ENCODE measurements at regions not wholly inside any gene's neighbourhood (a gene's known extent, or its start where the extent isn't known, plus 50 kb on each side); places are given as distances from the start of the nearest gene placed in this dataset.

DNA sequence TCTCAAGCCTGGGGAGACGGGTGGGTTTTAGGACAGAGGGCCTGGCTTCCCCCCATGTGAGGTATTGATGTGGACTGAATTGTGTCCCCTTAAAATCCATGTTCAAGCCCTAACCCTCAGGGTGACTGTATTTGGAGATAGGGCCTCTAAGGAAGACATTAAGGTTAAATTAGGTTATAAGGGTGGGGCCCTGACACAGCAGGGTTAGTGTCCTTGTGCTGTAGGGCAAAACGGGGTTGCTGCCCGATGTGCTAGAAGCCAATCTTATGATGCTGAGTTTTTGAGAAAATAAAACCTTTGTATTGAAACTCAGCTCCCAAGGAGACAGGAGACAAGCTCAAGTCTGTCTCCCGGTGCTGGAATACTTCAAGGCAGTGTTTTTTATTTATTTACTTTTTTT is 71.1 kb upstream of the NUP50 start:
- Histone ChIP-seq H3K9me3 (ENCODE audit: control insufficient read depth, low read length) (peaks cover 2% of the 10 kb centered on the region), H3K4me3 (ENCODE audit: low read length in 2 of 2) (no peak overlapping the region), H3K27ac (ENCODE audit: low read depth in 1 of 2, low read length in 2 of 2) (no peak overlapping the region), H3K36me3 (ENCODE audit: control insufficient read depth in 1 of 2, insufficient read depth in 2 of 2, low read length in 1 of 2) (no peaks in the 10 kb centered on the region), H3K4me1 (ENCODE audit: control insufficient read depth in 1 of 2, insufficient read depth in 2 of 2, low read length in 2 of 2) (no peaks in the 10 kb centered on the region), H3K27me3 (ENCODE audit: control insufficient read depth in 1 of 2, insufficient read depth in 2 of 2, low read length in 1 of 2) (no peaks in the 10 kb centered on the region)
- intact Hi-C loops (cut with DNase I) = no loop called here
- ATAC-seq (ENCODE audit: low FRiP score) = no peak
- DNase-seq = no peak
- WGBS, 2 donors = 90 to 93% methylated on average over 4 of the region's 4 CpGs

DNA sequence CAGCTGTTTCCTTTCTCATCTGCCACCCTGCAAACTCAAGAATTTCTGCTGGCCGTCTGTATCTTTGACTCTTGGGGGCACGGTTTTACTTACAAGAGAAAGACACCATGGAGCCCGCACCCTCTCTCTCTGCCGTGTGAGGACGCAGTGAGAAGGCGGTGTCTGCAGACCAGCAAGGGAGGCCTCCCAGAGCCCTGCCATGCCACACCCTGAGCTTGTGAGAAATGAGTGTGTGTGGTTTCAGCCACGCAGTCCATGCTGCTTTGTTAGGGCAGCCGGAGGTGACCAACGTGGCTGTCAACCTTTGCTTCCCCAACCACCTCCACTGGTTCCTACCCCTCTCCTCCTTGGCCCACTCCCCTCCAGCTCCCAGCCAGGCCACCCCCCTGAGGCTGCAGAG is 70.1 kb upstream of the NUP50 start:
- intact Hi-C loops (cut with DNase I) = no loop called here
- Histone ChIP-seq H3K27me3 (ENCODE audit: control insufficient read depth in 1 of 2, insufficient read depth in 2 of 2, low read length in 1 of 2) (no peaks in the 10 kb centered on the region), H3K4me1 (ENCODE audit: control insufficient read depth in 1 of 2, insufficient read depth in 2 of 2, low read length in 2 of 2) (no peaks in the 10 kb centered on the region), H3K9me3 (ENCODE audit: control insufficient read depth, low read length) (peaks cover 2% of the 10 kb centered on the region), H3K36me3 (ENCODE audit: control insufficient read depth in 1 of 2, insufficient read depth in 2 of 2, low read length in 1 of 2) (no peaks in the 10 kb centered on the region), H3K4me3 (ENCODE audit: low read length in 2 of 2) (no peak overlapping the region), H3K27ac (ENCODE audit: low read depth in 1 of 2, low read length in 2 of 2) (no peak overlapping the region)
- DNase-seq (peak in 1 of 2 donors; percentile 50), ATAC-seq (ENCODE audit: low FRiP score) (no peak)
- WGBS, 2 donors = 67 to 74% methylated on average over 9 of the region's 9 CpGs

DNA sequence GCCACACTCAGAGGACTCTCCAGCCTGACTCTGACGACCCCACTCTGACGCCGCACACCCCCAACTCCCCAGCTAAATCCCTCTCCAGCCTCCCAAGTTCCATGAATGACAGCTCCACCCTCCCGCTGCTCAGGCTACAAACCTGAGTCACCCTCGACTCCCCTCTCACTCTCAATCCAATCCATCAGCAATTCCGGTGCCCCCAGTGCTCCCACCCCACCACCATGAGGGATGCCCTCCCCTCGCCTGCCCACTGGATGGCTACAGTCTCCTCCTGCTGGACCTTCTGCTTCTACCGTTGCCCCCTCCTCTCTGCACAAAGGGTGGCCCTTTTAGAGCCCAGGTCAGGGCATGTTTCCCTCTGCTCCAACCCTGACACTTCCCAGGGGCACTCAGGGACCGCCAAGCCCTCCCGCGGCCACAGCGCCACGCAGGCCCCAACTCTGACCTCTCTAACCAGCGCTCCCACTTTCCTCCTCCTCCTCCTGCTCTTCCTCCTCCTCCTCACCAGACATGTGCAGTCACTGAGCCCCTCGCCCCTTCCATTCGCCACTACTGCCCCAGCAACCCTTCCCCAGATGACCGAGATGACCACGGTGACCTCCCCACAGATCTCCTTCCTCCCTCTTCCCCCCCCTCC is 69.5 kb upstream of the NUP50 start:
- DNase-seq (peak in 1 of 2 donors; percentile 65), ATAC-seq (ENCODE audit: low FRiP score) (no peak)
- Histone ChIP-seq H3K27ac (ENCODE audit: low read depth in 1 of 2, low read length in 2 of 2) (no peak overlapping the region), H3K36me3 (ENCODE audit: control insufficient read depth in 1 of 2, insufficient read depth in 2 of 2, low read length in 1 of 2) (no peaks in the 10 kb centered on the region), H3K27me3 (ENCODE audit: control insufficient read depth in 1 of 2, insufficient read depth in 2 of 2, low read length in 1 of 2) (no peaks in the 10 kb centered on the region), H3K4me3 (ENCODE audit: low read length in 2 of 2) (no peak overlapping the region), H3K9me3 (ENCODE audit: control insufficient read depth, low read length) (peaks cover 2% of the 10 kb centered on the region), H3K4me1 (ENCODE audit: control insufficient read depth in 1 of 2, insufficient read depth in 2 of 2, low read length in 2 of 2) (no peaks in the 10 kb centered on the region)
- intact Hi-C loops (cut with DNase I) = no loop called here
- WGBS, 2 donors = 68 to 70% methylated on average over 18 of the region's 18 CpGs

DNA sequence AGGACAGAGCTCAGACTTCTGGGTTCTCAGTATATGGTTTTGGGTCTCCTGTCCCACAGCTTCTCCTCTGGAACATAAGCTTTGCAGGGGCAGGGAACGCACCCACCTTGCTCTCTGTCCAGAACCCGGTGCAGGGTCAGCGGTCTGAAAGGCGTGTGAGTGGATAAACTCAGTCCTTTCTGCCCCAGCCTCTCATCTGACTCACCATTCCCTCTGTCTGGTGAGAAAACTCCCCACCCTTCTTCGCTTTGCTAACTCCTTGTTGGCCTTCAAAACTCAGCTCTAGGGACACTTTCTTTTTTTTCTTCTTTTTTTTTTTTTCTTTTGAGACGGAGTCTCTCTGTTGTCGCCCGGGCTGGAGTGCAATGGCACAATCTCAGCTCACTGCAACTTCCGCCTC is 68.9 kb upstream of the NUP50 start:
- ATAC-seq (ENCODE audit: low FRiP score) (no peak), DNase-seq (no peak)
- Histone ChIP-seq H3K4me3 (ENCODE audit: low read length in 2 of 2) (no peak overlapping the region), H3K4me1 (ENCODE audit: control insufficient read depth in 1 of 2, insufficient read depth in 2 of 2, low read length in 2 of 2) (no peaks in the 10 kb centered on the region), H3K27ac (ENCODE audit: low read depth in 1 of 2, low read length in 2 of 2) (no peak overlapping the region), H3K27me3 (ENCODE audit: control insufficient read depth in 1 of 2, insufficient read depth in 2 of 2, low read length in 1 of 2) (no peaks in the 10 kb centered on the region), H3K9me3 (ENCODE audit: control insufficient read depth, low read length) (peaks cover 2% of the 10 kb centered on the region), H3K36me3 (ENCODE audit: control insufficient read depth in 1 of 2, insufficient read depth in 2 of 2, low read length in 1 of 2) (no peaks in the 10 kb centered on the region)
- intact Hi-C loops (cut with DNase I) = no loop called here
- WGBS, 2 donors = 73 to 76% methylated on average over 9 of the region's 9 CpGs

DNA sequence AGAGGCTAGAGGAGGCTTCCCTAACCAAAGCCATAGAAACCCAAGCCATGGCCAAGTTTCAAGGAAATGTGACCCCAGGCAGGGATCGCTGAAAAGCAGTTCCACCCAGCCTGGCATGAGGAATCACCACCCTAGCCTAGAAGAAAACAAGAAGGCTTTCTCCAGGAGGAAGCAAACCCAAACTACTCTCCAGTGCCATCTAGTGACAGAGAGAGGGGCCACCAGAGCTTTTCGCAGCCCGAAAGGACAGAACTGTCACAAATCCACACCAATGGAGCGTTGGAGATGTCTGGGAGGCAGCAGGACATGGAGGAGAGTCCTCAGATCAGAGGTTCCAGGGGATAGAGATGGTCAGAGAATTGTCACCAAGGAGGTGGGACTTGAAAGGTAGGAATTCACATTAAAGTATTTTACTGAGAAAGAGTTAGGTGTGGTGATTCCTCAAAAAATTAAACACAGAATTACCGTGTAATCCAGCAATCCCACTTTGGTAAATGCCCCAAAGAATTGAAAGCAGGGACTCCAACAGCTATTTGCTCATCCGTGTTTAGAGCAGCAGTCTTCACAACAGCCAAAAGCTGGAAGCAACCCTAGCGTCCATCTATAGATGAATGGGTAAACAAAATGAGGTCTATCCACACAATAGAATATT is 67.3 kb upstream of the NUP50 start:
- no peaks in the 10 kb centered on the region for H3K27me3 ChIP-seq (ENCODE audit: control insufficient read depth in 1 of 2, insufficient read depth in 2 of 2, low read length in 1 of 2)
- H3K36me3 ChIP-seq (ENCODE audit: control insufficient read depth in 1 of 2, insufficient read depth in 2 of 2, low read length in 1 of 2) = no peaks in the 10 kb centered on the region
- H3K4me1 ChIP-seq (ENCODE audit: control insufficient read depth in 1 of 2, insufficient read depth in 2 of 2, low read length in 2 of 2) = no peaks in the 10 kb centered on the region
- peak; percentile 57 to 67 for DNase-seq
- intact Hi-C loops (cut with DNase I) = no loop called here
- H3K27ac ChIP-seq (ENCODE audit: low read depth in 1 of 2, low read length in 2 of 2) = no peak overlapping the region
- H3K4me3 ChIP-seq (ENCODE audit: low read length in 2 of 2) = no peak overlapping the region
- H3K9me3 ChIP-seq (ENCODE audit: control insufficient read depth, low read length) = peaks cover 2% of the 10 kb centered on the region
- 25 to 28% methylated on average over 7 of the region's 7 CpGs for WGBS, 2 donors
- ATAC-seq (ENCODE audit: low FRiP score) = peak; percentile 71

DNA sequence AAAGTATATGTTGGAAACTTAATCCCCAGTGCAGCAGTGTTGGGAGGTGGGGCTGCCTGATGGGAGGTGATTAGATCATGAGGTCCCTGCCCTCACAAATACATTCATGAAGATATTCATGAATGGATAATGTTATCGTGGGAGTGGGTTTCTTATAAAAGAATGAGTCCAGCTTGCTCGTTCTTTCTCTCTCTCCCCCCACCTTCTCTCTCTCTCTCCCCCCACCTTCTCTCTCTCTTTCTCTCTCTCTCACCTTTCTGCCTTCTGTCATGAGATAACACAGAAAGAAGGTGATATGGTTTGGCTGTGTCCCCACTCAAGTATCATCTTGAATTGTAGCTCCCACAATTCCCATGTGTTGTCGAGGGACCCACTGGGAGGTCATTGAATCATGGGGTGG is 66.7 kb upstream of the NUP50 start:
- H3K27me3 ChIP-seq (ENCODE audit: control insufficient read depth in 1 of 2, insufficient read depth in 2 of 2, low read length in 1 of 2) = no peaks in the 10 kb centered on the region
- DNase-seq (no peak), ATAC-seq (ENCODE audit: low FRiP score) (no peak)
- no peak overlapping the region for H3K4me3 ChIP-seq (ENCODE audit: low read length in 2 of 2)
- intact Hi-C loops (cut with DNase I) = no loop called here
- H3K9me3 ChIP-seq (ENCODE audit: control insufficient read depth, low read length) = peaks cover 2% of the 10 kb centered on the region
- H3K4me1 ChIP-seq (ENCODE audit: control insufficient read depth in 1 of 2, insufficient read depth in 2 of 2, low read length in 2 of 2) = no peaks in the 10 kb centered on the region
- no peaks in the 10 kb centered on the region for H3K36me3 ChIP-seq (ENCODE audit: control insufficient read depth in 1 of 2, insufficient read depth in 2 of 2, low read length in 1 of 2)
- WGBS, 2 donors = 82 to 85% methylated on average over 3 of the region's 3 CpGs
- H3K27ac ChIP-seq (ENCODE audit: low read depth in 1 of 2, low read length in 2 of 2) = no peak overlapping the region

DNA sequence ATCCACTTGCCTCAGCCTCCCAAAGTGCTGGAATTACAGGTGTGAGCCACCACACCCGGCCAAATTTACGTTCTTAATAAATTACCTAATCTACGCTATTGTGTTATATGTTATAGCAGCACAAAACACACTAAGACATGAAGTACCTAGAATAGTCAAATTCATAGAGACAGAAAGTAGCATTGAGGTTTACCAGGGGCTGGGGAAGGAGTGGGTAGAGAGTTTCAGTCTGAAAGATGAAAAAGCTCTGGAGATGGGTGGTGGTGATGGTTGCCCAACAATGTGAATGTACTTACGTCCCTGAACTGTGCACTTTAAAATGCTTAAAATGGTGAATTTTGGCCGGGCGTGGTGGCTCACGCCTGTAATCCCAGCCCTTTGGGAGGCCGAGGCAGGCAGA is 65.7 kb upstream of the NUP50 start:
- Histone ChIP-seq H3K36me3 (ENCODE audit: control insufficient read depth in 1 of 2, insufficient read depth in 2 of 2, low read length in 1 of 2) (no peaks in the 10 kb centered on the region), H3K4me1 (ENCODE audit: control insufficient read depth in 1 of 2, insufficient read depth in 2 of 2, low read length in 2 of 2) (no peaks in the 10 kb centered on the region), H3K27me3 (ENCODE audit: control insufficient read depth in 1 of 2, insufficient read depth in 2 of 2, low read length in 1 of 2) (no peaks in the 10 kb centered on the region), H3K27ac (ENCODE audit: low read depth in 1 of 2, low read length in 2 of 2) (no peak overlapping the region), H3K4me3 (ENCODE audit: low read length in 2 of 2) (no peak overlapping the region), H3K9me3 (ENCODE audit: control insufficient read depth, low read length) (no peaks in the 10 kb centered on the region)
- WGBS, 2 donors = 89 to 90% methylated on average over 8 of the region's 8 CpGs
- intact Hi-C loops (cut with DNase I) = no loop called here
- no peak for ATAC-seq (ENCODE audit: low FRiP score)
- DNase-seq = peak in 1 of 2 donors; percentile 15

DNA sequence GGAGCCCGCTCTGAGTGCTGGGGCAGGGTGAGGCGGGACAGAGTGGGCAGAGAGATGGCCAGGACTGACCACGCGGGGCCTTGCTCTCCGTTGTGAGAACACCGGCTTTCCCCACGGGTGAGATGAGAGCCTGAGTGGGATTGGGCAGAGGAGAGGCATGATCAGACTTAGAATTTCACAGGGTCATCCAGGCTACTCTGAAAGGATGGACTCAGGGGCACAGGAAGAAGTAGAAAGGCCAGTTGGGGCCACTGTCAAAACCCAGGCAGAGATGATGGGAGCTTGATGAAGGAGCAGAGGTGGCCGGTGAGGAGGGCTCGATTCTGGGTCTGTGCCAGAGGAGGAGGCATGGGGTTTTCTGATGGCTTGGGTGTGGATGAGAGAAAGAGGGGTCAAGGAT is 63.8 kb upstream of the NUP50 start:
- peak in 1 of 2 donors; percentile 46 for DNase-seq
- H3K27ac ChIP-seq (ENCODE audit: low read depth in 1 of 2, low read length in 2 of 2) = no peak overlapping the region
- no peaks in the 10 kb centered on the region for H3K36me3 ChIP-seq (ENCODE audit: control insufficient read depth in 1 of 2, insufficient read depth in 2 of 2, low read length in 1 of 2)
- H3K4me3 ChIP-seq (ENCODE audit: low read length in 2 of 2) = no peak overlapping the region
- H3K4me1 ChIP-seq (ENCODE audit: control insufficient read depth in 1 of 2, insufficient read depth in 2 of 2, low read length in 2 of 2) = no peaks in the 10 kb centered on the region
- WGBS, 2 donors = 66 to 80% methylated on average over 9 of the region's 9 CpGs
- no peaks in the 10 kb centered on the region for H3K27me3 ChIP-seq (ENCODE audit: control insufficient read depth in 1 of 2, insufficient read depth in 2 of 2, low read length in 1 of 2)
- no peaks in the 10 kb centered on the region for H3K9me3 ChIP-seq (ENCODE audit: control insufficient read depth, low read length)
- intact Hi-C loops (cut with DNase I) = no loop called here
- no peak for ATAC-seq (ENCODE audit: low FRiP score)

DNA sequence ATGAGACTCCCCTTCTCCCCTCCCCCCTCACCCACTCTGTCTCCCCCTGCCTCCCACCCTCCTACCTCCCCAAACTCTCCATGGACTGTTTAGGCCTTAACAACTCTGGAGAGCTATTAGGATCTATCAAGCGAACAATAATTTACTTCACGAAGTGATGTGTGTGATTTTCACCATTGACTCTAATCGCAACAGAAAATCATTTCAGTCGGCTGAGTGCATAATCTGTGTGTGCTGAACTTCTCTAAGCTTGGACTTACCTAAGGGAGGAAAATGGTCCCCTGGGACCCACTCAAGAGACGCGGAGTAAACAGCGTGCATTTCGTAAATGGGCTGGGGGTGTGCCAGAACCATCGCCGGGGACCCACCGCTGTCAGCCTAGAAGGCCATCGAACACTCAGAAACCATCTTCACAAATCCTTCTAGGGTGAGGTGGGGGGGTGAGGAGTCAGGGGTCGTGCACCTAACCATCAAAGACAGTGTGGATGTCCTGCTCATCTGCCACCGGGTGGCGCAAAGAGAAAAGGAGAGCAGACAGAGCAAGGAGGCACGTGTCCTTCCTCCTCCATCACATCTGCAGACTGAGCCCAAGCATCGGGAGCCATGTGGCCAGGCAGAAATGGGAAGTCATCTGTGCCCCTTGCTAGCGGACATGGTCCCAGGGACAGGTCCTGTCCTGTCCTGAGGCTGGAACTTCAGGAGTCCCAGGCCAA is 62.1 kb upstream of the NUP50 start:
- peak; percentile 80 for DNase-seq
- ATAC-seq (ENCODE audit: low FRiP score) = peak; percentile 64
- Histone ChIP-seq H3K4me1 (ENCODE audit: control insufficient read depth in 1 of 2, insufficient read depth in 2 of 2, low read length in 2 of 2) (no peaks in the 10 kb centered on the region), H3K27me3 (ENCODE audit: control insufficient read depth in 1 of 2, insufficient read depth in 2 of 2, low read length in 1 of 2) (no peaks in the 10 kb centered on the region), H3K27ac (ENCODE audit: low read depth in 1 of 2, low read length in 2 of 2) (no peak overlapping the region), H3K4me3 (ENCODE audit: low read length in 2 of 2) (no peak overlapping the region), H3K36me3 (ENCODE audit: control insufficient read depth in 1 of 2, insufficient read depth in 2 of 2, low read length in 1 of 2) (no peaks in the 10 kb centered on the region), H3K9me3 (ENCODE audit: control insufficient read depth, low read length) (no peaks in the 10 kb centered on the region)
- intact Hi-C loops (cut with DNase I) = no loop called here
- 27 to 31% methylated on average over 18 of the region's 18 CpGs for whole genome bisulfite sequencing, 2 donors
